NCI-H2029 treated with DMSO at 0.1 percent for 48 hours (cell line): ENCODE measurements at regions not wholly inside any gene's neighbourhood (a gene's known extent, or its start where the extent isn't known, plus 50 kb on each side); places are given as distances from the start of the nearest gene placed in this dataset.
"Not testable (repeated sequence)": the region's sequence is repeated elsewhere in the genome, so short reads cannot be mapped to it uniquely, and the experiment has no call there.

Experiments used
- DNase-seq: peaks from one replicate; lab custom pipeline; 2025; lab: John Stamatoyannopoulos, UW

GRCh38 chr17:62154909-62155308, 89.8 kb upstream of the MED13 start:
- DNase-seq = no peak

- DNase-seq = no peak
Observed at GRCh38 chr17:62150471-62150870, 85.4 kb upstream of the MED13 start.

GRCh38 chr17:62149961-62150360, 84.9 kb upstream of the MED13 start:
- no peak for DNase-seq

GRCh38 chr17:62147284-62147683, 82.2 kb upstream of the MED13 start:
- DNase-seq = no peak

GRCh38 chr17:62140836-62141235, 75.8 kb upstream of the MED13 start:
- DNase-seq = peak; percentile 6

- no peak for DNase-seq
Observed at GRCh38 chr17:62140376-62140775, 75.3 kb upstream of the MED13 start.

GRCh38 chr17:62139690-62140354, 74.7 kb upstream of the MED13 start:
- not testable (repeated sequence) for DNase-seq

- DNase-seq = no peak
Observed at GRCh38 chr17:62139141-62139540, 74.1 kb upstream of the MED13 start.

GRCh38 chr17:62138676-62139121, 73.6 kb upstream of the MED13 start:
- not testable (repeated sequence) for DNase-seq

GRCh38 chr17:62137734-62138624, 72.9 kb upstream of the MED13 start:
- DNase-seq = not testable (repeated sequence)

- not testable (repeated sequence) for DNase-seq
Observed at GRCh38 chr17:62137013-62137733, 72.1 kb upstream of the MED13 start.

GRCh38 chr17:62135742-62136141, 70.7 kb upstream of the MED13 start:
- DNase-seq = no peak

- DNase-seq = not testable (repeated sequence)
Observed at GRCh38 chr17:62135096-62135495, 70.0 kb upstream of the MED13 start.

GRCh38 chr17:62134397-62134796, 69.3 kb upstream of the MED13 start:
- DNase-seq = no peak

GRCh38 chr17:62131271-62131670, 66.2 kb upstream of the MED13 start:
- DNase-seq = not testable (repeated sequence)

- no peak for DNase-seq
Observed at GRCh38 chr17:62130739-62131138, 65.7 kb upstream of the MED13 start.

GRCh38 chr17:62126292-62126691, 61.2 kb upstream of the MED13 start:
- no peak for DNase-seq

- DNase-seq = no peak
Observed at GRCh38 chr17:62125307-62125706, 60.2 kb upstream of the MED13 start.

GRCh38 chr17:62121025-62121730, 56.1 kb upstream of the MED13 start:
- no peak for DNase-seq

GRCh38 chr17:62119373-62119772, 54.3 kb upstream of the MED13 start:
- DNase-seq = no peak
